ENCODE measurements at regions not wholly inside any gene's neighbourhood (a gene's known extent, or its start where the extent isn't known, plus 50 kb on each side); places are given as distances from the start of the nearest gene placed in this dataset.
"Not testable (repeated sequence)": the region's sequence is repeated elsewhere in the genome, so short reads cannot be mapped to it uniquely, and the experiment has no call there.

GRCh38 chr1:58167131-58167530, 379.4 kb downstream of the OMA1 start:
- not testable (repeated sequence) for TF ChIP-seq CTCF (conservative IDR thresholded peaks at IDR 0.05; ENCODE audit: low read depth, low read length); EZH2 (IDR thresholded peaks at IDR 0.05; ENCODE audit: low read length, unreplicated experiment); EZH2phosphoT487 (IDR thresholded peaks at IDR 0.05; ENCODE audit: borderline replicate concordance, low read length)

All from PC-3 (cell line).